Neuron (in vitro differentiated cells): ENCODE measurements at regions not wholly inside any gene's neighbourhood (a gene's known extent, or its start where the extent isn't known, plus 50 kb on each side); places are given as distances from the start of the nearest gene placed in this dataset.
"Not testable (repeated sequence)": the region's sequence is repeated elsewhere in the genome, so short reads cannot be mapped to it uniquely, and the experiment has no call there.

Source experiments
- H2AFZ ChIP-seq: one replicate; pipeline ENCODE4 v1.6.1; 2013; ENCODE audit warnings: low read depth, mild to moderate bottlenecking, inconsistent platforms, low read length, moderate library complexity
- H3K27me3 ChIP-seq: one replicate; pipeline ENCODE4 v1.6.1; 2013; ENCODE audit warnings: low read length; ENCODE audit not compliant: insufficient read depth
- H3K36me3 ChIP-seq: one replicate; pipeline ENCODE4 v1.6.1; 2013; ENCODE audit warnings: low read length; ENCODE audit not compliant: insufficient read depth
- H3K4me1 ChIP-seq: one replicate; pipeline ENCODE4 v1.6.1; 2013; ENCODE audit warnings: low read length; ENCODE audit not compliant: insufficient read depth
- H3K4me3 ChIP-seq: 2 replicates; pipeline ENCODE4 v1.5.1; 2013; ENCODE audit warnings: mild to moderate bottlenecking, low read length, moderate library complexity
- H3K9me3 ChIP-seq: one replicate; pipeline ENCODE4 v1.6.1; 2013; ENCODE audit warnings: low read length

DNA sequence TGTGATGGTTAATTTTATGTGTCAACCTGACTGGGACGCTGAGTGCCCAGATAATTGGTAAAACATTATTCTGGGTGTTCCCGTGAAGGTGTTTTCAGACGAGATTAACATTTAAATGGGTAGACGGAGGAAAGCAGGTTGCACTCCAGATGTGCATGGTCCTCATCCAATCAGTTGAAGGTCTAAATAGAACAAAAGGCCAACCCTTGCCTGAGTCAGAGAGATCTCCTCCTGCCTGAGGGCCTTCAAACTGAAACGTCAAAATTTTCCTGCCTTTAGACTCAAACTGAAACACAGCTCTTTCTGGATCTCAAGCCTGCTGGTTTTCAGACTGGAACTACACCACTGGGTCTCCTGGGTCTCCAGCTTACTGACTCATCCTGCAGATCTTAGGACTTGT lies 73.5 kb downstream of the NPIPA8 start:
- not testable (repeated sequence) for H2AFZ ChIP-seq, H3K9me3 ChIP-seq, H3K36me3 ChIP-seq, H3K27me3 ChIP-seq, H3K4me3 ChIP-seq, H3K4me1 ChIP-seq

DNA sequence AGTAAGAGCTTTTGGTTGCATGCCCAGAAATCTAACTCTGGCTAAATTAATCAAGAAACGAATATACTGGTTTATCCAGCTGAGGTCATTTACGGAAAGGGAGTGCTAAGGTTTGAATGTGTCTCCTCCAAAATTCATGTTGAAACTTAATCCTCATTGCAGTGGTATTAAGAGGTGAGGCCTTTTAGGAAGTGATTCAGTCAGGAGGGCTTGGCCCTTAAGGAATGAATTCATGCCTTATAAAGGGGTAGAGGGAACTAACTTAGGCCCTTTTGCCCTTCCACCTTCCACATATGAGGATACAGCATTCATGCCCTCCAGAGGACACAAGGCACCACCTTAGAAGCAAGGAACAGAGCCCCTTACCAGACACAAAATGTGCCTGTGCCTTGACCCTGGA lies 74.7 kb downstream of the NPIPA8 start:
- not testable (repeated sequence) for H3K36me3 ChIP-seq

GRCh38 chr16:18259496-18260176 lies 76.9 kb downstream of the NPIPA8 start:
- H3K4me1 ChIP-seq, H3K4me3 ChIP-seq, H2AFZ ChIP-seq, H3K9me3 ChIP-seq, H3K36me3 ChIP-seq, H3K27me3 ChIP-seq: not testable (repeated sequence)

More for the DNA sequence above, 74.7 kb downstream of the NPIPA8 start:
- not testable (repeated sequence) for H3K4me1 ChIP-seq, H3K27me3 ChIP-seq, H3K4me3 ChIP-seq, H2AFZ ChIP-seq, H3K9me3 ChIP-seq

GRCh38 chr16:18252943-18253342 lies 83.6 kb downstream of the NPIPA8 start:
- H3K36me3 ChIP-seq, H3K27me3 ChIP-seq, H2AFZ ChIP-seq, H3K4me3 ChIP-seq, H3K9me3 ChIP-seq, H3K4me1 ChIP-seq: not testable (repeated sequence)

GRCh38 chr16:18230505-18230904 lies 106.0 kb downstream of the NPIPA8 start:
- H3K4me3 ChIP-seq, H3K4me1 ChIP-seq, H3K9me3 ChIP-seq, H2AFZ ChIP-seq, H3K36me3 ChIP-seq, H3K27me3 ChIP-seq: not testable (repeated sequence)

DNA sequence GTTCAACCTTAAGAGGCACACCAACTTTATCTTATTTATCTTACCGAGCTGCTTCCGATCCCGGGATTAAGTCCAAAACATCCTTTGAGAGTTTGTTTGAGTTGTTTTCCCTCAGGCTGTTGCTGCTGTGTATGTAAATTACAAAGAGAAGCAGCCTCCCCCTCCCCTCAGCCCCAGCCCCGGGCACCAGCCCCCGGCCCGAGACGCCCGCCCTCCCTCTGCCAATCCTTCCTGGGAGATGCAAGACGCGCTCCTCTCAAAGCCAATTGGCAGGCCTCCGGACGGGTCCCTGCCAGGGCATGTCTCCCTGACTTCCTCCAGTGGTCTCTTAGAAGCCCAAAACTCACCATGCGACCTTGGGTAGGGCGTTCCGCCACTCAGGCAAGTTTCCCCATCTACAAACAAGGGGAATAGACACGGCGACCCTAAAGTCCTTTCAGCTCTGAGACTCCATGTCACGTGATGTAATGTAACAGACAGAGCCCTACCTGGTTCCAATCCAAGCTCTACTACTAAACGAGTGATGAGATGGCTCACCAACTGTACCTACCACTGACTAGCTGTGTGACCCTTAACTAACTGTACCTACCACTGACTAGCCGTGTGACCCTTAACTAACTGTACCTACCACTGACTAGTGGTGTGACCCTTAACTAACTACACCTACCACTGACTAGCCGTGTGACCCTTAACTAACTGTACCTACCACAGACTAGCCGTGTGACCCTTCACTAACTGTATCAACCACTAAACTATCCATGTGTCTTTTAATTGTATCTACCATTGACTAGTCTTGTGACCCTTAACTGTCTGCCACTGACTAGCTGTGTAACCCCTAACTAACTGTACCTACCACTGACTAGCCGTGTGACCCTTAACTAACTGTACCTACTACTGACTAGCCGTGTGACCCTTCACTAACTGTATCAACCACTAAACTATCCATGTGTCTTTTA lies 114.2 kb downstream of the NPIPA8 start:
- not testable (repeated sequence) for H3K36me3 ChIP-seq, H2AFZ ChIP-seq, H3K4me3 ChIP-seq, H3K4me1 ChIP-seq, H3K9me3 ChIP-seq, H3K27me3 ChIP-seq

- not testable (repeated sequence) for H3K36me3 ChIP-seq, H3K4me3 ChIP-seq, H3K9me3 ChIP-seq, H3K27me3 ChIP-seq, H2AFZ ChIP-seq, H3K4me1 ChIP-seq
Observed at GRCh38 chr16:18217741-18218140, 118.8 kb downstream of the NPIPA8 start.

GRCh38 chr16:18216814-18217213 lies 119.7 kb downstream of the NPIPA8 start:
- not testable (repeated sequence) for H3K27me3 ChIP-seq, H3K4me3 ChIP-seq, H2AFZ ChIP-seq, H3K9me3 ChIP-seq, H3K4me1 ChIP-seq, H3K36me3 ChIP-seq

- not testable (repeated sequence) for H3K36me3 ChIP-seq, H3K4me3 ChIP-seq, H2AFZ ChIP-seq, H3K27me3 ChIP-seq, H3K9me3 ChIP-seq, H3K4me1 ChIP-seq
Observed at GRCh38 chr16:18213810-18214209, 122.7 kb downstream of the NPIPA8 start.

GRCh38 chr16:18211505-18211904 lies 125.0 kb downstream of the NPIPA8 start:
- not testable (repeated sequence) for H3K27me3 ChIP-seq, H3K4me1 ChIP-seq, H3K36me3 ChIP-seq, H3K4me3 ChIP-seq, H2AFZ ChIP-seq, H3K9me3 ChIP-seq

- H3K27me3 ChIP-seq, H3K4me1 ChIP-seq, H3K9me3 ChIP-seq, H3K4me3 ChIP-seq, H3K36me3 ChIP-seq, H2AFZ ChIP-seq: not testable (repeated sequence)
Observed at GRCh38 chr16:18204786-18205185, 131.8 kb downstream of the NPIPA8 start.

DNA sequence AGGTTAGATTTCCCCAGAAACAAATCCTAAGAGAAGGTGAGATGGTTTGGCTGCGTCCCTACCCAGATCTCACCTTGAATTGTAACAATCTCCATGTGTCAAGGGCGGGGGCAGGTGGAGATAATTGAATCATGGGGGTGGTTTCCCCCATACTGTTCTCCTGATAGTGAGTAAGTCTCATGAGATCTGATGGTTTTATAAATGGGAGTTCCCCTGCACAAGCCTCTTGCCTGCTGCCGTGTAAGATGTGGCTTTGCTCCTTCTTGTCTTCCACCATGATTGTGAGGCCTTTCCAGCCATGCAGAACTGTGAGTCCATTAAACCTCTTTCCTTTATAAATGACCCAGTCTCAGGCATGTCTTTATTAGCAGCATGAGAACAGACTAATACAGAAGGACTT lies 132.2 kb downstream of the NPIPA8 start:
- H2AFZ ChIP-seq, H3K9me3 ChIP-seq, H3K4me3 ChIP-seq, H3K27me3 ChIP-seq, H3K36me3 ChIP-seq, H3K4me1 ChIP-seq: not testable (repeated sequence)

DNA sequence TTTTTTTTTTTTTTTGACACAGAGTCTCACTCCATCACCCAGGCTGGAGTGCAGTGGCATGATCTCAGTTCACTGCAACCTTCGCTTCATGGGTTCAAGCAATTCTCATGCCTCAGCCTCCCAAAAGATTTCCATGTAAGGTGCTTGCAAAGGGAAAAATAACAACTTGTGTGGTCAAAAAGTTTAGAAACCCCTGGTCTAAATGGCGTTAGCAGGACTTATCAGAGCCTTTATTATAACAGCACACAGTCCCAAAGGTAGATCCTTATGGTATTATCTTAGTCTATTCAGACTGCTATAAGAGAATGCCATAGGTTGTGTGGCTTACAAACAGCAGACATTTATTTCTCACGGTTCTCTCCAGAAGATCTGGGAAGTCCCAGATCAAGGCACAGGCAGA lies 135.0 kb downstream of the NPIPA8 start:
- not testable (repeated sequence) for H2AFZ ChIP-seq, H3K4me1 ChIP-seq, H3K4me3 ChIP-seq, H3K9me3 ChIP-seq, H3K27me3 ChIP-seq, H3K36me3 ChIP-seq

- not testable (repeated sequence) for H3K4me3 ChIP-seq, H3K27me3 ChIP-seq, H2AFZ ChIP-seq, H3K4me1 ChIP-seq, H3K36me3 ChIP-seq, H3K9me3 ChIP-seq
Observed at GRCh38 chr16:18192389-18192788, 144.1 kb downstream of the NPIPA8 start.
